GM12878 (cell line): ENCODE measurements at regions not wholly inside any gene's neighbourhood (a gene's known extent, or its start where the extent isn't known, plus 50 kb on each side); places are given as distances from the start of the nearest gene placed in this dataset.

ENCODE experiments used
- ATAC-seq: fragments of 200-7000 bp; cut with Tn5 transposase; 3 replicates; pipeline ENCODE4 v1.9.1; 2020; ENCODE audit warnings: mild to moderate bottlenecking, moderate library complexity
- BruUV-seq: library from RNA; stranded (reverse); fragments of 400-500 nt; replicated peaks from 2 replicates; lab custom pipeline; 2021; lab: Mats Ljungman, UMichigan
- CTCF ChIA-PET: fragments of 300-600 bp; sonication (Branson Sonifier 250); formaldehyde crosslinking; extraction: SDS; loops from one replicate; lab custom pipeline; 2021; ENCODE audit warnings: inconsistent platforms; lab: Yijun Ruan, JAX
- POLR2A ChIA-PET: fragments of 350-600 bp; formaldehyde crosslinking; extraction: SDS; loops from one replicate; lab custom pipeline; 2021; ENCODE audit warnings: inconsistent platforms; lab: Charles Lee
- RAD21 ChIA-PET: fragments of 300-600 bp; sonication (Branson Sonifier 250); formaldehyde crosslinking; loops from one replicate; lab custom pipeline; 2023; ENCODE audit warnings: antibody characterized with exemption; ENCODE audit not compliant: unreplicated experiment; lab: Charles Lee
- SMC1A ChIA-PET: fragments of 300-600 bp; sonication (Branson Sonifier 250); formaldehyde crosslinking; loops from one replicate; lab custom pipeline; 2023; ENCODE audit not compliant: unreplicated experiment, uncharacterized antibody; lab: Charles Lee
- DNase-seq: peaks from one replicate; pipeline ENCODE4 v3.0.0-alpha.2; 2011; ENCODE audit warnings: low read depth, low spot score
- FAIRE-seq: peaks from 3 replicates; lab custom pipeline; 2011; peaks lifted over from hg19 to GRCh38; lab: Jason Lieb, UNC
- H2AFZ ChIP-seq: 2 replicates; pipeline ENCODE4 v1.6.0; 2011; ENCODE audit warnings: low read depth, low read length, control low read depth; ENCODE audit not compliant: control insufficient read depth
- H3K27ac ChIP-seq: 2 replicates; pipeline ENCODE4 v1.5.1; 2011; ENCODE audit warnings: control low read depth; ENCODE audit not compliant: control insufficient read depth, insufficient read depth
- H3K27me3 ChIP-seq, 2 experiments: replicated peaks in 1 of 2; 2 replicates each; pipeline versions ENCODE4 v1.6.0 to v1.6.1; 2011; ENCODE audit warnings: low read length in 1 of 2; ENCODE audit not compliant: control insufficient read depth in 2 of 2, insufficient read depth in 2 of 2
- H3K36me3 ChIP-seq, 2 experiments: 2 replicates each; pipeline ENCODE4 v1.5.1; 2011; ENCODE audit warnings: low read length in 1 of 2; ENCODE audit not compliant: control insufficient read depth in 2 of 2, insufficient read depth in 2 of 2
- H3K4me1 ChIP-seq: 2 replicates; pipeline ENCODE4 v1.6.1; 2011; ENCODE audit warnings: mild to moderate bottlenecking, low read length, moderate library complexity, mixed read lengths; ENCODE audit not compliant: control insufficient read depth, insufficient read depth
- H3K4me2 ChIP-seq: 2 replicates; pipeline ENCODE4 v1.6.0; 2011; ENCODE audit warnings: control low read depth; ENCODE audit not compliant: control insufficient read depth, insufficient read depth
- H3K4me3 ChIP-seq: fragments of 200-600 bp; sonication (generic); 2 replicates; pipeline ENCODE4 v1.5.1; 2016
- H3K79me2 ChIP-seq: 2 replicates; pipeline ENCODE4 v1.6.0; 2011; ENCODE audit warnings: low read length; ENCODE audit not compliant: control insufficient read depth, insufficient read depth
- H3K9ac ChIP-seq: 2 replicates; pipeline ENCODE4 v1.8.0; 2011; ENCODE audit warnings: low read length, control low read depth, mixed read lengths; ENCODE audit not compliant: control insufficient read depth, insufficient read depth
- H3K9me3 ChIP-seq: replicated peaks from 3 replicates; pipeline ENCODE4 v1.5.1; 2011; ENCODE audit warnings: mild to moderate bottlenecking, low read length; ENCODE audit not compliant: control insufficient read depth, insufficient read depth
- H4K20me1 ChIP-seq: 2 replicates; pipeline ENCODE4 v1.6.0; 2011; ENCODE audit not compliant: control insufficient read depth, insufficient read depth
- BHLHE40 ChIP-seq, 2 experiments: fragments of 450-650 bp in 1 of 2; IDR thresholded peaks; 2 replicates each; pipeline ENCODE4 v1.6.1; 2011 to 2017; ENCODE audit warnings: low read depth in 2 of 2, borderline replicate concordance in 1 of 2, improper control_type of control experiment in 1 of 2, low read length in 1 of 2, mild to moderate bottlenecking in 1 of 2
- CREM ChIP-seq: IDR thresholded peaks from 2 replicates; pipeline ENCODE4 v1.6.1; 2014; ENCODE audit warnings: antibody characterized with exemption, low read depth
- E4F1 ChIP-seq: fragments of 450-650 bp; IDR thresholded peaks from 2 replicates; pipeline ENCODE4 v1.6.1; 2018; ENCODE audit warnings: borderline replicate concordance, mild to moderate bottlenecking; ENCODE audit not compliant: partially characterized antibody
- EZH2 ChIP-seq: IDR thresholded peaks from 2 replicates; pipeline ENCODE4 v1.6.1; 2012; ENCODE audit warnings: low read depth, mild to moderate bottlenecking, control low read depth, inconsistent platforms, low read length, borderline replicate concordance; ENCODE audit not compliant: control insufficient read depth
- MYB ChIP-seq: fragments of 150-350 bp; IDR thresholded peaks from 2 replicates; pipeline ENCODE4 v1.6.1; 2014; ENCODE audit warnings: mild to moderate bottlenecking, low read depth, low read length, borderline replicate concordance
- NR2F1 ChIP-seq: fragments of 450-650 bp; conservative IDR thresholded peaks from 2 replicates; pipeline ENCODE4 v1.6.1; 2017; ENCODE audit warnings: mild to moderate bottlenecking
- NRF1 ChIP-seq: conservative IDR thresholded peaks from 2 replicates; pipeline ENCODE4 v1.6.1; 2011; ENCODE audit warnings: mild to moderate bottlenecking, low read depth, low read length, improper control_type of control experiment
- POLR2A ChIP-seq: IDR thresholded peaks from 2 replicates; pipeline ENCODE4 v1.6.1; 2011; ENCODE audit warnings: low read depth, mild to moderate bottlenecking, low read length
- RBBP5 ChIP-seq: fragments of 200-600 bp; sonication (generic); conservative IDR thresholded peaks from 2 replicates; pipeline ENCODE4 v1.6.1; 2016
- SMAD1 ChIP-seq: fragments of 450-650 bp; IDR thresholded peaks from 2 replicates; pipeline ENCODE4 v1.6.1; 2018; ENCODE audit warnings: mild to moderate bottlenecking, low read depth; ENCODE audit not compliant: partially characterized antibody
- STAT1 ChIP-seq: fragments of 450-650 bp; conservative IDR thresholded peaks from 2 replicates; pipeline ENCODE4 v1.6.1; 2014; ENCODE audit warnings: antibody characterized with exemption, mild to moderate bottlenecking
- USF1 ChIP-seq: IDR thresholded peaks from 2 replicates; pipeline ENCODE4 v1.6.1; 2011; ENCODE audit warnings: borderline replicate concordance, low read depth, mild to moderate bottlenecking, moderate library complexity, mixed read lengths, low read length; ENCODE audit not compliant: insufficient read depth; ENCODE audit errors: extremely low read length
- in situ Hi-C: fragments of 300-500 bp; cut with MboI; formaldehyde crosslinking; loops from 9 replicates; pipeline ENCODE4 v1.14.3; 2018; ENCODE audit warnings: mixed read lengths
- intact Hi-C: fragments of 100-400 bp; cut with micrococcal nuclease; formaldehyde crosslinking; loops from one replicate; pipeline ENCODE4 v1.14.2; 2022; ENCODE audit not compliant: unreplicated experiment
- TF ChIP-seq, protein P1 (sequence below): IDR thresholded peaks from 2 replicates; pipeline ENCODE4 v1.6.1; 2012; ENCODE audit warnings: improper control_type of control experiment, low read depth, low read length; ENCODE audit not compliant: insufficient replicate concordance

DNA sequence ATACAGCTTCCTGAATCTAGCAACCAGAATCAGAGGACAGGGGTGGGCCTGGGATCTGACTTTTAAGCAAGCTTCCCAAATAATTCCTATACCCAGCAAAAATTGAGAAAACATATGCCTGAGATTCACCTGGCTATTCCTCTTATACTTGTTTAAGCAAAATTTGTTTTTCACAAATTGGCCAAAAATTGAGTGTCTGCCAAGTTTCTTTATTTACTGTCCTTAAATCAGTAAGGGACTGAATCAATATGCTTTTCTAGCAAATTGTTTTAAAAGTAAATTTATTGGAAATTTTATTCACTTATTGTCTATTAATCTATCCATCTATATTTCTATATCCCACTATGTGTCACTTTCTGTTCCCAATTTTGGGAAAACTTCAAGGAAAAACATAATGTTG is 337.0 kb upstream of the ZNF804A start:
- ChIA-PET POLR2A (no interaction called here), CTCF (interaction anchor here (0.6 kb wide), 1 partner anchor 1566 kb away, joined by 3 read pairs; no protein-coding TSS in a partner anchor), RAD21 (no interaction called here), SMC1A (no interaction called here)
- intact Hi-C loops (no loop called here), in situ Hi-C loops (no loop called here)
- Histone ChIP-seq H3K36me3 (no peaks in the 10 kb centered on the region), H3K9me3 (no peaks in the 10 kb centered on the region), H3K4me2 (no peak overlapping the region), H3K27me3 (no peaks in the 10 kb centered on the region), H3K9ac (no peak overlapping the region), H4K20me1 (no peaks in the 10 kb centered on the region), H3K79me2 (no peaks in the 10 kb centered on the region), H3K27ac (no peak overlapping the region), H2AFZ (no peak overlapping the region), H3K4me1 (no peaks in the 10 kb centered on the region), H3K4me3 (no peak overlapping the region)
- FAIRE-seq (no peak), ATAC-seq (no peak), DNase-seq (no peak)
- no TSS peak for BruUV-seq
- TF ChIP-seq NRF1 (no peak), CREM (no peak), E4F1 (no peak), POLR2A (no peak), EZH2 (no peak), BHLHE40 (IDR thresholded peaks at IDR 0.05; ENCODE audit: borderline replicate concordance in 1 of 2, low read depth in 2 of 2, low read length in 1 of 2) (no peak), STAT1 (no peak), NR2F1 (no peak), USF1 (no peak), RBBP5 (no peak), MYB (no peak), SMAD1 (no peak)
- TF ChIP-seq, protein P1, sequence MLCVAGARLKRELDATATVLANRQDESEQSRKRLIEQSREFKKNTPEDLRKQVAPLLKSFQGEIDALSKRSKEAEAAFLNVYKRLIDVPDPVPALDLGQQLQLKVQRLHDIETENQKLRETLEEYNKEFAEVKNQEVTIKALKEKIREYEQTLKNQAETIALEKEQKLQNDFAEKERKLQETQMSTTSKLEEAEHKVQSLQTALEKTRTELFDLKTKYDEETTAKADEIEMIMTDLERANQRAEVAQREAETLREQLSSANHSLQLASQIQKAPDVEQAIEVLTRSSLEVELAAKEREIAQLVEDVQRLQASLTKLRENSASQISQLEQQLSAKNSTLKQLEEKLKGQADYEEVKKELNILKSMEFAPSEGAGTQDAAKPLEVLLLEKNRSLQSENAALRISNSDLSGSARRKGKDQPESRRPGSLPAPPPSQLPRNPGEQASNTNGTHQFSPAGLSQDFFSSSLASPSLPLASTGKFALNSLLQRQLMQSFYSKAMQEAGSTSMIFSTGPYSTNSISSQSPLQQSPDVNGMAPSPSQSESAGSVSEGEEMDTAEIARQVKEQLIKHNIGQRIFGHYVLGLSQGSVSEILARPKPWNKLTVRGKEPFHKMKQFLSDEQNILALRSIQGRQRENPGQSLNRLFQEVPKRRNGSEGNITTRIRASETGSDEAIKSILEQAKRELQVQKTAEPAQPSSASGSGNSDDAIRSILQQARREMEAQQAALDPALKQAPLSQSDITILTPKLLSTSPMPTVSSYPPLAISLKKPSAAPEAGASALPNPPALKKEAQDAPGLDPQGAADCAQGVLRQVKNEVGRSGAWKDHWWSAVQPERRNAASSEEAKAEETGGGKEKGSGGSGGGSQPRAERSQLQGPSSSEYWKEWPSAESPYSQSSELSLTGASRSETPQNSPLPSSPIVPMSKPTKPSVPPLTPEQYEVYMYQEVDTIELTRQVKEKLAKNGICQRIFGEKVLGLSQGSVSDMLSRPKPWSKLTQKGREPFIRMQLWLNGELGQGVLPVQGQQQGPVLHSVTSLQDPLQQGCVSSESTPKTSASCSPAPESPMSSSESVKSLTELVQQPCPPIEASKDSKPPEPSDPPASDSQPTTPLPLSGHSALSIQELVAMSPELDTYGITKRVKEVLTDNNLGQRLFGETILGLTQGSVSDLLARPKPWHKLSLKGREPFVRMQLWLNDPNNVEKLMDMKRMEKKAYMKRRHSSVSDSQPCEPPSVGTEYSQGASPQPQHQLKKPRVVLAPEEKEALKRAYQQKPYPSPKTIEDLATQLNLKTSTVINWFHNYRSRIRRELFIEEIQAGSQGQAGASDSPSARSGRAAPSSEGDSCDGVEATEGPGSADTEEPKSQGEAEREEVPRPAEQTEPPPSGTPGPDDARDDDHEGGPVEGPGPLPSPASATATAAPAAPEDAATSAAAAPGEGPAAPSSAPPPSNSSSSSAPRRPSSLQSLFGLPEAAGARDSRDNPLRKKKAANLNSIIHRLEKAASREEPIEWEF: no peak
